DND-41 (cell line): ENCODE measurements at regions not wholly inside any gene's neighbourhood (a gene's known extent, or its start where the extent isn't known, plus 50 kb on each side); places are given as distances from the start of the nearest gene placed in this dataset.

ENCODE experiments used
- EZH2 ChIP-seq: IDR thresholded peaks from 3 replicates; pipeline ENCODE4 v1.6.1; 2012; ENCODE audit warnings: borderline replicate concordance, low read depth, mild to moderate bottlenecking, moderate library complexity, low read length, inconsistent platforms; ENCODE audit not compliant: severe bottlenecking
- TF ChIP-seq, protein P1 (sequence below): IDR thresholded peaks from 2 replicates; pipeline ENCODE4 v1.5.1; 2012; ENCODE audit warnings: borderline replicate concordance, low read length, moderate library complexity, mild to moderate bottlenecking; ENCODE audit not compliant: poor library complexity, severe bottlenecking; ENCODE audit errors: extremely low read depth

DNA sequence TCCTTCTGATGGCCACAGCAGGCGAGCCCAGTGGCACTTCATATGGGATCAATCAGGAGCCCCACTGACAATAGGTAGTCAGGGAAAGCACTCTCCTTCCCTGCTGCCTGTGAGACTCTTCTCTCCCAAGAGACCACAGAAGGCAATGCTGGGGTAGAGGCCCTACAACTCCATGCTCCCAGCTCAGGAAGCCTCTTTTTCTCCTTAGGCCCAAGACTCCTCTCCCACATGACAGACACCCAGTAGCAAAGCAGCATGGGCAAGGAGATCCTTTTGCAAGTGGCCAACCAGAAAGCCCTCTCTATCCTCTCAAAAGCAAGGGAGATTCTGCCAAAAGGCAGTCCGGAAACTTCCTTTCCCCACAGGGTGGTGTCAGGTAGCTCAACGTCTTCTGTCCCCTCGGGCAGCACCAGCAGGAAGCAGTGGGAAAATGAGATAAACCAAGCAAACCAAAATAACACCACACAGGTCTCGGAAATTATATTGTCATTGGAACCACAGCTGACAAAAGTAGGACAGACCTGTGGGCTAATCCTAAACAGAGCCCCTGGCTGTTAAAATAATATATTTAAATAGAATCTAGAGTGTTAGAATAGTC, 172.7 kb upstream of the GDF10 start:
- TF ChIP-seq, protein P1, sequence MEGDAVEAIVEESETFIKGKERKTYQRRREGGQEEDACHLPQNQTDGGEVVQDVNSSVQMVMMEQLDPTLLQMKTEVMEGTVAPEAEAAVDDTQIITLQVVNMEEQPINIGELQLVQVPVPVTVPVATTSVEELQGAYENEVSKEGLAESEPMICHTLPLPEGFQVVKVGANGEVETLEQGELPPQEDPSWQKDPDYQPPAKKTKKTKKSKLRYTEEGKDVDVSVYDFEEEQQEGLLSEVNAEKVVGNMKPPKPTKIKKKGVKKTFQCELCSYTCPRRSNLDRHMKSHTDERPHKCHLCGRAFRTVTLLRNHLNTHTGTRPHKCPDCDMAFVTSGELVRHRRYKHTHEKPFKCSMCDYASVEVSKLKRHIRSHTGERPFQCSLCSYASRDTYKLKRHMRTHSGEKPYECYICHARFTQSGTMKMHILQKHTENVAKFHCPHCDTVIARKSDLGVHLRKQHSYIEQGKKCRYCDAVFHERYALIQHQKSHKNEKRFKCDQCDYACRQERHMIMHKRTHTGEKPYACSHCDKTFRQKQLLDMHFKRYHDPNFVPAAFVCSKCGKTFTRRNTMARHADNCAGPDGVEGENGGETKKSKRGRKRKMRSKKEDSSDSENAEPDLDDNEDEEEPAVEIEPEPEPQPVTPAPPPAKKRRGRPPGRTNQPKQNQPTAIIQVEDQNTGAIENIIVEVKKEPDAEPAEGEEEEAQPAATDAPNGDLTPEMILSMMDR: no peak
- no peak for TF ChIP-seq EZH2
